CD14-positive monocyte (primary cell): ENCODE measurements at regions not wholly inside any gene's neighbourhood (a gene's known extent, or its start where the extent isn't known, plus 50 kb on each side); places are given as distances from the start of the nearest gene placed in this dataset.

Source experiments
- DNase-seq, 3 donors: peaks; one replicate each; pipeline ENCODE4 v3.0.0-alpha.2; 2011 to 2022
- H2AFZ ChIP-seq: 2 replicates; pipeline ENCODE4 v1.6.0; 2012; ENCODE audit warnings: mild to moderate bottlenecking, low read depth, low read length, inconsistent platforms; ENCODE audit not compliant: insufficient read depth, poor library complexity, severe bottlenecking
- H3K27ac ChIP-seq, 2 donors: 1 replicate in 1 of 2; 2 replicates in 1 of 2; pipeline ENCODE4 v1.5.1; 2012 to 2013; ENCODE audit warnings: low read length in 2 of 2, control low read depth in 1 of 2, inconsistent platforms in 1 of 2, low read depth in 1 of 2, mild to moderate bottlenecking in 1 of 2
- H3K27me3 ChIP-seq, 2 donors: one replicate each; pipeline versions ENCODE4 v1.6.0 to v1.6.1; 2011 to 2013; ENCODE audit warnings: low read length in 2 of 2; ENCODE audit not compliant: control insufficient read depth in 2 of 2, insufficient read depth in 2 of 2
- H3K36me3 ChIP-seq, 2 donors: replicated peaks in 1 of 2; 1 replicate in 1 of 2; 2 replicates in 1 of 2; pipeline versions ENCODE4 v1.5.1 to v1.6.1; 2012 to 2013; ENCODE audit warnings: low read length in 2 of 2, control low read depth in 1 of 2, inconsistent platforms in 1 of 2, mild to moderate bottlenecking in 1 of 2; ENCODE audit not compliant: insufficient read depth in 2 of 2, control insufficient read depth in 1 of 2
- H3K4me1 ChIP-seq, 2 donors: 1 replicate in 1 of 2; 2 replicates in 1 of 2; pipeline versions ENCODE4 v1.5.1 to v1.6.1; 2012 to 2013; ENCODE audit warnings: low read length in 2 of 2, control low read depth in 1 of 2, inconsistent platforms in 1 of 2, mild to moderate bottlenecking in 1 of 2, moderate library complexity in 1 of 2; ENCODE audit not compliant: insufficient read depth in 2 of 2, control insufficient read depth in 1 of 2
- H3K4me2 ChIP-seq: replicated peaks from 2 replicates; pipeline ENCODE3; 2012; ENCODE audit warnings: low read length, moderate library complexity, mild to moderate bottlenecking; ENCODE audit not compliant: poor library complexity, severe bottlenecking; ENCODE audit errors: extremely low read depth
- H3K4me3 ChIP-seq, 3 experiments: fragments of 200-600 bp in 1 of 3; sonication (generic) in 1 of 3; replicated peaks in 1 of 3; 1 replicate in 2 of 3; 2 replicates in 1 of 3; pipeline ENCODE4 v1.5.1; 2011 to 2013; ENCODE audit warnings: low read length in 3 of 3, mild to moderate bottlenecking in 3 of 3, control low read depth in 2 of 3, low read depth in 2 of 3, inconsistent platforms in 1 of 3, moderate library complexity in 1 of 3
- H3K79me2 ChIP-seq: 2 replicates; pipeline ENCODE4 v1.6.0; 2012; ENCODE audit warnings: mild to moderate bottlenecking, control low read depth, inconsistent platforms, low read length, moderate library complexity; ENCODE audit not compliant: insufficient read depth
- H3K9ac ChIP-seq: 2 replicates; pipeline ENCODE4 v1.6.0; 2017; ENCODE audit warnings: low read length, mild to moderate bottlenecking; ENCODE audit not compliant: insufficient read depth, poor library complexity, severe bottlenecking
- H3K9me3 ChIP-seq, 2 donors: replicated peaks in 1 of 2; 1 replicate in 1 of 2; 2 replicates in 1 of 2; pipeline versions ENCODE4 v1.5.1 to v1.6.1; 2012 to 2013; ENCODE audit warnings: low read length in 2 of 2, control low read depth in 1 of 2; ENCODE audit not compliant: control insufficient read depth in 1 of 2, insufficient read depth in 1 of 2
- H4K20me1 ChIP-seq: 2 replicates; pipeline ENCODE4 v1.6.0; 2012; ENCODE audit warnings: mild to moderate bottlenecking, low read length, control low read depth, moderate library complexity; ENCODE audit not compliant: insufficient read depth
- H3K27ac Mint-ChIP-seq, 7 donors: one replicate each; pipeline ENCODE4 v1.8.0; 2020; ENCODE audit warnings: mild to moderate bottlenecking in 7 of 7, mixed read lengths in 7 of 7, moderate library complexity in 6 of 7, inconsistent platforms in 2 of 7
- H3K27me3 Mint-ChIP-seq, 3 donors: one replicate each; pipeline ENCODE4 v1.8.0; 2021 to 2022; ENCODE audit warnings: low read depth in 3 of 3, mild to moderate bottlenecking in 3 of 3, mixed read lengths in 3 of 3, moderate library complexity in 3 of 3, inconsistent platforms in 1 of 3
- H3K36me3 Mint-ChIP-seq, 2 donors: one replicate each; pipeline ENCODE4 v1.8.0; 2020; ENCODE audit warnings: mixed read lengths in 2 of 2, inconsistent platforms in 1 of 2, mild to moderate bottlenecking in 1 of 2
- H3K4me1 Mint-ChIP-seq: one replicate; pipeline ENCODE4 v1.8.0; 2020; ENCODE audit warnings: mild to moderate bottlenecking, mixed read lengths
- H3K4me3 Mint-ChIP-seq, 2 donors: one replicate each; pipeline ENCODE4 v1.8.0; 2020; ENCODE audit warnings: mild to moderate bottlenecking in 2 of 2, mixed read lengths in 2 of 2, moderate library complexity in 1 of 2
- H3K9me3 Mint-ChIP-seq, 7 donors: one replicate each; pipeline ENCODE4 v1.8.0; 2020 to 2022; ENCODE audit warnings: mixed read lengths in 7 of 7, mild to moderate bottlenecking in 6 of 7, moderate library complexity in 6 of 7, inconsistent platforms in 2 of 7
- WGBS: methylation state at CpG from one replicate; pipeline ENCODE4 v1.1.5; 2013; ENCODE audit warnings: missing lambda C conversion rate; ENCODE audit not compliant: insufficient coverage; 5-methylcytosine and 5-hydroxymethylcytosine counted together
- intact Hi-C, 2 donors: fragments of 100-400 bp; cut with micrococcal nuclease; formaldehyde crosslinking; loops; one replicate each; pipeline versions ENCODE4 v1.15.0 to v1.15.1; 2023
- TF ChIP-seq, protein P1 (sequence below): fragments of 200-600 bp; IDR thresholded peaks from one replicate; pipeline ENCODE4 v1.8.0; 2022; ENCODE audit warnings: antibody characterized with exemption, mild to moderate bottlenecking

DNA sequence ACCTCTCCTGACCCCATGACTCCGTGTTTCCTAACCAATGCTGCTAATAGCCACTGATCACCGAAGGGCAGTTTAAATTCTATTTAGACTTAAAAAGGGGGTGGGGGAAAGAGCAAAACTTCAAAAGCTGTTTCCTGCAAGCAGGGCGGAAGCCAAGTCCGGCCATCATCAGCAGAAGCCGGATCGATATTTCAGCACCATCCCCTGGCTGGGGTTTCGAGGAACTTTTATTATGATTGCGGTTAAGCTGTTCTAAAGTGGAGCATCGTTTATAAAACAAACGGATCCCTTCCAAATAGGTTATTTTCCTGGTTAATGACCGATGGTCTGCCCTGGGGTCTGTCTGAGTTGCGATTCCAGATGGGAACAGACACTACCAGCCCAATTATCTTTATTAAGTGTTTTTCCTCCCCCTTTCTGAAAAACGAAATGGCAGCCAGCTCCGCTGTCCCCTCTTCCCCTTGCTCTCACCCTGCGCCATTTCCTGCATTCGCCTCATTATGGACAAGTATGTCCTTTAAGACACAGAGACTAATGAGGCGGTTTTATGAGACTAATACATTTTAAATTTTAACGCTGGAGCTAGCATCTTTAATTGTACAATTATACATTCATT, 76.1 kb upstream of the IRX3 start:
- no peaks in the 10 kb centered on the region for H3K36me3 ChIP-seq
- no peak overlapping the region for H3K4me2 ChIP-seq
- H3K4me3 ChIP-seq: no peak overlapping the region
- H3K27me3 Mint-ChIP-seq: peaks cover 31 to 65% (median 33%) of the 10 kb centered on the region in 3 donors
- no peaks in the 10 kb centered on the region for H4K20me1 ChIP-seq
- DNase-seq: no peak
- TF ChIP-seq, protein P1, sequence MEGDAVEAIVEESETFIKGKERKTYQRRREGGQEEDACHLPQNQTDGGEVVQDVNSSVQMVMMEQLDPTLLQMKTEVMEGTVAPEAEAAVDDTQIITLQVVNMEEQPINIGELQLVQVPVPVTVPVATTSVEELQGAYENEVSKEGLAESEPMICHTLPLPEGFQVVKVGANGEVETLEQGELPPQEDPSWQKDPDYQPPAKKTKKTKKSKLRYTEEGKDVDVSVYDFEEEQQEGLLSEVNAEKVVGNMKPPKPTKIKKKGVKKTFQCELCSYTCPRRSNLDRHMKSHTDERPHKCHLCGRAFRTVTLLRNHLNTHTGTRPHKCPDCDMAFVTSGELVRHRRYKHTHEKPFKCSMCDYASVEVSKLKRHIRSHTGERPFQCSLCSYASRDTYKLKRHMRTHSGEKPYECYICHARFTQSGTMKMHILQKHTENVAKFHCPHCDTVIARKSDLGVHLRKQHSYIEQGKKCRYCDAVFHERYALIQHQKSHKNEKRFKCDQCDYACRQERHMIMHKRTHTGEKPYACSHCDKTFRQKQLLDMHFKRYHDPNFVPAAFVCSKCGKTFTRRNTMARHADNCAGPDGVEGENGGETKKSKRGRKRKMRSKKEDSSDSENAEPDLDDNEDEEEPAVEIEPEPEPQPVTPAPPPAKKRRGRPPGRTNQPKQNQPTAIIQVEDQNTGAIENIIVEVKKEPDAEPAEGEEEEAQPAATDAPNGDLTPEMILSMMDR: no peak
- no peaks in the 10 kb centered on the region for H3K4me1 ChIP-seq
- peaks cover 5% of the 10 kb centered on the region for H3K4me1 Mint-ChIP-seq
- no peaks in the 10 kb centered on the region for H3K79me2 ChIP-seq
- 32% methylated on average over 6 of the region's 18 CpGs for WGBS
- intact Hi-C loops: no loop called here
- peak overlapping the region in 1 of 7 donors; percentile 25 for H3K27ac Mint-ChIP-seq
- H2AFZ ChIP-seq: no peak overlapping the region
- peak overlapping the region in 1 of 2 donors; percentile 54 for H3K4me3 Mint-ChIP-seq
- no peaks in the 10 kb centered on the region for H3K9me3 ChIP-seq
- no peaks in the 10 kb centered on the region for H3K36me3 Mint-ChIP-seq
- H3K9ac ChIP-seq: no peak overlapping the region
- H3K27ac ChIP-seq: no peak overlapping the region
- peaks cover 0 to 4% (median 2%) of the 10 kb centered on the region in 7 donors for H3K9me3 Mint-ChIP-seq
- H3K27me3 ChIP-seq: peaks cover 20 to 53% of the 10 kb centered on the region in 2 donors

DNA sequence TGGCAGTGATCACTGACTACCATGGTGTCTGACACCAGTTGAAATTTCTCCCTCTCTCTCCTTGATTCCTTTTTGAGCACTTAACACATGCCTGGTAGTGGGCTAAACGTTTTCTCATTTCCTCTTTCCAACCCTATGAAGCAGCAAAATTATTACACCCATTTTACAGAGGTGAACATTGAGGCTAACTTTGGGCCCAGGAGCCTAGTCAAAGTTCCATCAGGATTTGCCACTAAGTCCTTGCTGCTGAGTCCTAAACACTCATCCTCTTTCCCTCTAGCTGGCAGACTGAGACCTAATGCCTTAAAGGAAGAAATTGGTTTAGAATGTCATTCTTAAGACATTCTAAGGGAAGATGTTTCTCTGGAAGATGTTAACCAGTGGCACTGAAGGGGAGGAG, 74.7 kb upstream of the IRX3 start:
- no peaks in the 10 kb centered on the region for H3K4me1 Mint-ChIP-seq
- peaks cover 20 to 53% of the 10 kb centered on the region in 2 donors for H3K27me3 ChIP-seq
- H2AFZ ChIP-seq: no peak overlapping the region
- H3K27ac ChIP-seq: no peak overlapping the region
- no peak overlapping the region for H3K4me3 ChIP-seq
- peaks cover 28 to 63% (median 33%) of the 10 kb centered on the region in 3 donors for H3K27me3 Mint-ChIP-seq
- H3K79me2 ChIP-seq: no peaks in the 10 kb centered on the region
- H4K20me1 ChIP-seq: no peaks in the 10 kb centered on the region
- intact Hi-C loops: no loop called here
- H3K9me3 Mint-ChIP-seq: peaks cover 0 to 5% (median 2%) of the 10 kb centered on the region in 7 donors
- no peak overlapping the region for H3K4me2 ChIP-seq
- no peak overlapping the region for H3K27ac Mint-ChIP-seq
- H3K36me3 Mint-ChIP-seq: no peaks in the 10 kb centered on the region
- TF ChIP-seq, protein P1: no peak
- no peaks in the 10 kb centered on the region for H3K9me3 ChIP-seq
- H3K36me3 ChIP-seq: no peaks in the 10 kb centered on the region
- no peak overlapping the region for H3K9ac ChIP-seq
- DNase-seq: no peak
- no peaks in the 10 kb centered on the region for H3K4me1 ChIP-seq
- peak overlapping the region in 1 of 2 donors; percentile 44 for H3K4me3 Mint-ChIP-seq
- 0% methylated on average over 1 of the region's 1 CpG for WGBS
